ENCODE measurements at regions not wholly inside any gene's neighbourhood (a gene's known extent, or its start where the extent isn't known, plus 50 kb on each side); places are given as distances from the start of the nearest gene placed in this dataset.

DNA sequence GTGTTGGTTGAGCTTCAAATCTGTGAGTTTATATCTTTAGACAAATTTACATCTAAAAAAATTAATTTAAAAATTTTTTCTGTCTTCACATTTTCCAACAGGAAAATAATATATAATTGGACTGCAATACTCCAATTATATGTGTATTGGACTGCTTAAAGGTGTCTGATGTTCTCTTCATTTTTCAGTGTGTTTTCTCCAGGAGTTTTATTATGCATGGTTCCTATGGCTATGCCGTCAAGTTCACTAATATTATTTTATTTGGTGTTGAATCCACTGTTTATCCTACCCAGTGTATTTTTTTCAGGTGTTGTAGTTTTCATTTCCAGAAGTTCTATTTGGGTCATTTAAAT, 62.1 kb upstream of the CTLA4 start:
- Mint-ChIP-seq H3K4me3 (peak overlapping the region in 1 of 3 donors; percentile 49), H3K9me3 (peaks cover 11 to 23% (median 13%) of the 10 kb centered on the region in 3 donors), H3K4me1 (peaks cover 57 to 76% (median 68%) of the 10 kb centered on the region in 3 donors), H3K27ac (peak overlapping the region; percentile 54 to 65), H3K27me3 (no peaks in the 10 kb centered on the region), H3K36me3 (peaks cover 7% of the 10 kb centered on the region)
- WGBS (ENCODE audit: insufficient coverage), result no CpG with 5 or more reads among the region's 1 CpG
- DNase-seq (no peak), ATAC-seq (replicated peaks in 1 of 4) (no peak)
- POLR2A ChIA-PET, result interaction anchor here (0.6 to 1.2 kb wide), 2 partner anchors 38 to 437 kb away, joined by 6 to 21 read pairs; no protein-coding TSS in a partner anchor
- Histone ChIP-seq H3K4me3 (ENCODE audit: control insufficient read depth in 1 of 2, extremely low read depth in 1 of 2, low read length in 1 of 2) (no peak overlapping the region), H3K9me3 (peaks cover 3% of the 10 kb centered on the region), H3K4me1 (ENCODE audit: control insufficient read depth in 1 of 2, extremely low read depth in 1 of 2, insufficient read depth in 2 of 2, low read length in 2 of 2) (peaks cover 27 to 29% of the 10 kb centered on the region in 2 experiments), H3K27me3 (replicated peaks in 1 of 2; ENCODE audit: control insufficient read depth in 2 of 2, extremely low read depth in 1 of 2, insufficient read depth in 2 of 2, low read length in 1 of 2) (no peaks in the 10 kb centered on the region), H3K27ac (ENCODE audit: low read length) (no peak overlapping the region), H3K36me3 (ENCODE audit: control insufficient read depth in 2 of 2, extremely low read depth in 1 of 2, insufficient read depth in 1 of 2, low read length in 1 of 2) (no peaks in the 10 kb centered on the region)
- CTCF ChIA-PET, result interaction anchor here in 1 of 2 donors (2.2 kb wide), 1 partner anchor 10 kb away, joined by 11 read pairs; no protein-coding TSS in a partner anchor

DNA sequence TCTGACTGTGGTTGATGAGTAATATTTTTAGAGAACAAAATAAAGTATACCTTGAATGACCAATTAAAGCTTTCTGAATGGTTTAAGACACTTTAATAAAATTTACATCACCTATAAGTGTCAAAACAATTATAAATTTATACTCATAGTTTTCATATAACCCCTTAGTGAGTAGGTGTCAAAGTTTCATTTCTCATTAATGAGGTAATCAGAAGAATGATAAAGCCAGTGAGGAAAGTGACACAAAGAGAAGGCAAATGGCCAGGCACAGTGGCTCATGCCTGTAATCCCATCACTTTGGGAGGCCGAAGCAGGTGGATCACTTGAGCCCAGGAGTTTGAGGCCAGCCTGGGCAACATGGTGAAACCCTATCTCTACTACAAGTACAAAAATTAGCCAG, 60.8 kb upstream of the CTLA4 start:
- Histone ChIP-seq H3K36me3 (ENCODE audit: control insufficient read depth in 2 of 2, extremely low read depth in 1 of 2, insufficient read depth in 1 of 2, low read length in 1 of 2) (no peaks in the 10 kb centered on the region), H3K9me3 (peaks cover 2% of the 10 kb centered on the region), H3K4me1 (ENCODE audit: control insufficient read depth in 1 of 2, extremely low read depth in 1 of 2, insufficient read depth in 2 of 2, low read length in 2 of 2) (peaks cover 33% of the 10 kb centered on the region in 2 experiments), H3K4me3 (ENCODE audit: control insufficient read depth in 1 of 2, extremely low read depth in 1 of 2, low read length in 1 of 2) (no peak overlapping the region), H3K27me3 (replicated peaks in 1 of 2; ENCODE audit: control insufficient read depth in 2 of 2, extremely low read depth in 1 of 2, insufficient read depth in 2 of 2, low read length in 1 of 2) (no peaks in the 10 kb centered on the region), H3K27ac (ENCODE audit: low read length) (no peak overlapping the region)
- H3K4me3 Mint-ChIP-seq, result no peak overlapping the region
- peak overlapping the region; percentile 2 to 54 for H3K27ac Mint-ChIP-seq
- H3K9me3 Mint-ChIP-seq, result peaks cover 0 to 12% (median 3%) of the 10 kb centered on the region in 3 donors
- no peaks in the 10 kb centered on the region for H3K27me3 Mint-ChIP-seq
- ATAC-seq (replicated peaks in 1 of 4), result no peak
- POLR2A ChIA-PET, result no interaction called here
- no peaks in the 10 kb centered on the region for H3K36me3 Mint-ChIP-seq
- WGBS (ENCODE audit: insufficient coverage), result 100% methylated on average over 1 of the region's 1 CpG
- no peak for DNase-seq
- CTCF ChIA-PET, result interaction anchor here in 1 of 2 donors (1.4 to 2.2 kb wide), 2 partner anchors 8 to 322 kb away, joined by 7 to 11 read pairs; no protein-coding TSS in a partner anchor
- H3K4me1 Mint-ChIP-seq, result peaks cover 65 to 80% (median 77%) of the 10 kb centered on the region in 3 donors

DNA sequence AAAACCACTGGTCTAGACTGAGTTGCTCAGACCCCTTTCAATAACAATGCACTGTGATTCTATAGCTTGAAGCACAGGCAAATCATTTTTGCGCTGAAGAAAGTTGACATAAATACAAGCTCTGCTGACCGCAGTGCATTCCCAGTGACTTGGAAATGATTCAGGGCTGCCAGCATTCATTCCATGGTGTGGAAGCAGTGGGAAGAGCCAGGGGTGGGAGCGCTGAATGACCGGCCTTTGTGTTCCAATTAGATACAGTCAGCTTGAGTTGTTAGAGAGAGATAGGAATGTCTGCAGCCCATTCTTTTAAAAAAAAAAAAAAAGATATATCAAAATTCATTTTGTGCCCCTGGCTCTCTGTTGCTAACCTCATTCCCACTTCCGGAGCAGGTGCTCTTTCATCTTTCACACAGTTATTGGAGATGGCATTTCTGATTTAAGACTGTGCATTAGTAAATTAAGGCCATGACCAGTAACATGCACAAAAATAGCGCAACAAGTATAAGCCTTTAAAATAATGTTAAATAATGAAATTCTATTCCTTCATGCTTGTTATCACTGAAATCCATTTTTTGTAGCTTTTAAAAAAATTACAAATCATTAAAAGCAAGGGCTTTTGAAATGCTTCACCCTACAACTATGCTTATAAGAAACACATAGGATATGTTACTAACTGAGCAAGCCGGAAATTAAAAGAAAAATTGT, 59.4 kb upstream of the CTLA4 start:
- Mint-ChIP-seq H3K4me1 (peaks cover 64 to 82% (median 79%) of the 10 kb centered on the region in 3 donors), H3K36me3 (no peaks in the 10 kb centered on the region), H3K27ac (peak overlapping the region in 1 of 2 donors; percentile 71), H3K9me3 (peaks cover 0 to 12% (median 3%) of the 10 kb centered on the region in 3 donors), H3K4me3 (no peak overlapping the region), H3K27me3 (no peaks in the 10 kb centered on the region)
- Histone ChIP-seq H3K4me3 (ENCODE audit: control insufficient read depth in 1 of 2, extremely low read depth in 1 of 2, low read length in 1 of 2) (no peak overlapping the region), H3K4me1 (ENCODE audit: control insufficient read depth in 1 of 2, extremely low read depth in 1 of 2, insufficient read depth in 2 of 2, low read length in 2 of 2) (peaks cover 35 to 38% of the 10 kb centered on the region in 2 experiments), H3K27ac (ENCODE audit: low read length) (no peak overlapping the region), H3K36me3 (ENCODE audit: control insufficient read depth in 2 of 2, extremely low read depth in 1 of 2, insufficient read depth in 1 of 2, low read length in 1 of 2) (no peaks in the 10 kb centered on the region), H3K27me3 (replicated peaks in 1 of 2; ENCODE audit: control insufficient read depth in 2 of 2, extremely low read depth in 1 of 2, insufficient read depth in 2 of 2, low read length in 1 of 2) (no peaks in the 10 kb centered on the region), H3K9me3 (peaks cover 2% of the 10 kb centered on the region)
- ChIA-PET CTCF (interaction anchor here (0.7 to 1.3 kb wide), 7 partner anchors 11 to 504 kb away, joined by 3 to 4 read pairs (median 3); no protein-coding TSS in a partner anchor), POLR2A (interaction anchor here (0.6 to 0.9 kb wide), 4 partner anchors 94 to 1445 kb away, joined by 3 to 13 read pairs (median 9); no protein-coding TSS in a partner anchor)
- DNase-seq (no peak), ATAC-seq (replicated peaks in 1 of 4) (no peak)
- WGBS (ENCODE audit: insufficient coverage), result 100% methylated on average over 3 of the region's 7 CpGs

DNA sequence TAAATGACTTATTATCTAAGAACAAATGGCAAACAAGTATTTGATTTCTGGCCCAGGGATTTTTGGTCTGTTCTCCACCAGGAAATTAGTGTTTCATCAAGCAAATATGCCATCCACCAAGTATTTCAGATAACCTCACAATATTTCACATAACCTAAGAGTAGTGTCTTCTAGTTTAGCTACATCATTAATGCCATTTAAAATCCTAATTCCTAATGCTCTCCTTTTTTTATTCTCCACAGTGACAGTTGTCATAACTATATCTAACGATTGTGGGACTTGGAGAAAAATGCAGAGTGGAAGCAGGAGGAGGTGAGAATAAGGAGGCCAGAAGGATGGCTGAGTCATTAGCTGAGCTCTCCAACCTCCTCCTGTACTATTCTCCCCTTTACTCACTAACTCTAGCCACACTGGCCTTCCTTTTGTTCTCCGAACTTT, 58.5 kb upstream of the CTLA4 start:
- no peak overlapping the region for H3K27ac ChIP-seq (ENCODE audit: low read length)
- H3K4me3 ChIP-seq (ENCODE audit: control insufficient read depth in 1 of 2, extremely low read depth in 1 of 2, low read length in 1 of 2), result no peak overlapping the region
- peaks cover 29 to 31% of the 10 kb centered on the region in 2 experiments for H3K4me1 ChIP-seq (ENCODE audit: control insufficient read depth in 1 of 2, extremely low read depth in 1 of 2, insufficient read depth in 2 of 2, low read length in 2 of 2)
- ATAC-seq (replicated peaks in 1 of 4), result no peak
- POLR2A ChIA-PET, result no interaction called here
- DNase-seq, result no peak
- Mint-ChIP-seq H3K9me3 (peaks cover 0 to 12% (median 3%) of the 10 kb centered on the region in 3 donors), H3K27me3 (no peaks in the 10 kb centered on the region), H3K36me3 (no peaks in the 10 kb centered on the region), H3K27ac (peak overlapping the region in 1 of 2 donors; percentile 5), H3K4me1 (peaks cover 60 to 82% (median 78%) of the 10 kb centered on the region in 3 donors), H3K4me3 (no peak overlapping the region)
- CTCF ChIA-PET, result interaction anchor here in 1 of 2 donors (1.3 kb wide), 1 partner anchor 327 kb away, joined by 3 read pairs; no protein-coding TSS in a partner anchor
- no peaks in the 10 kb centered on the region for H3K27me3 ChIP-seq (replicated peaks in 1 of 2; ENCODE audit: control insufficient read depth in 2 of 2, extremely low read depth in 1 of 2, insufficient read depth in 2 of 2, low read length in 1 of 2)
- WGBS (ENCODE audit: insufficient coverage), result 100% methylated on average over 1 of the region's 2 CpGs
- no peaks in the 10 kb centered on the region for H3K36me3 ChIP-seq (ENCODE audit: control insufficient read depth in 2 of 2, extremely low read depth in 1 of 2, insufficient read depth in 1 of 2, low read length in 1 of 2)
- peaks cover 2% of the 10 kb centered on the region for H3K9me3 ChIP-seq

DNA sequence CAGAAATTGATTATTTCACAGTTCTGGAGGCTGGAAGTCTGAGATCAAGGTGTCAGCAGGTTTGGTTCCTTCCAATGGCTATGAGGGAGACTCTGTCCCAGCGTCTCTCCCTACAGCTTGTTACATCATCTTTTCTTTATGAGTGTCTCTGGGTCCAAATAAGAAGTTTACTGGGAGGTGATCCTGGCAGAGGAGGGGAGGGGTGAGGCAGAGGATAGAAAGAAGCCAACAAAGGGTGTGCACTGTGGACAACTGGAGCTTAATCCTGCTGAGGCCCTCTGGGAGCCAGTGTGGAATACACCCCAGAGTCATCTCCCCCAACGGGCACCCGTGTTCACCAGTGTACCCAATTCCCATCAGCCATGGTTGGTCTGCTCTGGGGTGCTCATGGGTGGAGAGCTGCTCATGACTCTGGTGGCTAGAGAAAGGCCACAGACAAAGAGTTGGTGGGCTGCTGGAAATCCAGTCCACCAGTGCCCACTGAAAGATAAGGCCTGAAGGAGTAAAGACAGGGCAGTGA, 57.5 kb upstream of the CTLA4 start:
- Mint-ChIP-seq H3K4me3 (no peak overlapping the region), H3K27me3 (no peaks in the 10 kb centered on the region), H3K9me3 (peaks cover 0 to 8% (median 3%) of the 10 kb centered on the region in 3 donors), H3K4me1 (peaks cover 60 to 82% (median 76%) of the 10 kb centered on the region in 3 donors), H3K36me3 (no peaks in the 10 kb centered on the region), H3K27ac (peak overlapping the region; percentile 65 to 85)
- no CpG with 5 or more reads among the region's 3 CpGs for WGBS (ENCODE audit: insufficient coverage)
- Histone ChIP-seq H3K4me3 (ENCODE audit: control insufficient read depth in 1 of 2, extremely low read depth in 1 of 2, low read length in 1 of 2) (no peak overlapping the region), H3K36me3 (ENCODE audit: control insufficient read depth in 2 of 2, extremely low read depth in 1 of 2, insufficient read depth in 1 of 2, low read length in 1 of 2) (no peaks in the 10 kb centered on the region), H3K9me3 (peaks cover 2% of the 10 kb centered on the region), H3K27ac (ENCODE audit: low read length) (no peak overlapping the region), H3K4me1 (ENCODE audit: control insufficient read depth in 1 of 2, extremely low read depth in 1 of 2, insufficient read depth in 2 of 2, low read length in 2 of 2) (peaks cover 25 to 26% of the 10 kb centered on the region in 2 experiments), H3K27me3 (replicated peaks in 1 of 2; ENCODE audit: control insufficient read depth in 2 of 2, extremely low read depth in 1 of 2, insufficient read depth in 2 of 2, low read length in 1 of 2) (no peaks in the 10 kb centered on the region)
- CTCF ChIA-PET, result interaction anchor here (0.5 to 2.0 kb wide), 3 partner anchors 14 to 325 kb away, joined by 3 to 8 read pairs (median 4); no protein-coding TSS in a partner anchor
- DNase-seq (no peak), ATAC-seq (replicated peaks in 1 of 4) (no peak)
- POLR2A ChIA-PET, result interaction anchor here in 1 of 2 donors (0.7 kb wide), 1 partner anchor 51 kb away, joined by 3 read pairs; no protein-coding TSS in a partner anchor

DNA sequence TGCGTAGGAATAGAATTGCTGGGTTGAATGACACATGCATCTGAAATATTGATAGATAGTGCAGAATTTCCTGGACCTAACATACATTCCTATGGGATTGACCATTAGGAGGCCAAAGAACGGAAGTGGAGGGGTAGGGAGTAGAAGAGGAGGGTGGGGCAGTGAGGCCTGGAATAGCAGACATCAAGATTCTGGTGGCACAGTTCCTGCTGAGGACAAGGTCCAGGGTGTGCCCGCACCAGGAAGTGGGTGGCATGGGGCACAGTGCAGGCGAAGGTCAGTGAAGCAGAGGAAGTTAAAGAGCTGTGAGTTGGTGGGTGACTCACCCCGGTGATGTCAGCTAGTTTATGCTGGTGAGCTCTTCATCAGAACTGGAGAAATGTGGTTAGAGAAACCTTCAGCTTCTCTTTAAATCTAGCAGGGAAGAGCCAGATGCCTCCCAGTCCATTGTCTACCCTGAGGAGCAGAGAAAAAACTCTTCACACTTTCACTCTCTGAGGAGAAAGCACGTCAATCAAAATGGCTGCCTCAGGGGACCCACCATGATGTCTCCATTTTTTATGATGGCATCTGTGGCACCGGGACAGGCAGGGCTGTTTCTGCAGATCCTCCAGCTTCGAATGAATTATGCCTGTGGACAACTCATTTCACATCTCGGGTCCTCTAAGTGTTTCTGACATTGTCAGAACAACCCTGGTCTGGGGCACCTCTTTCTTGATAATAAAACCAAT, 55.9 kb upstream of the CTLA4 start:
- CTCF ChIA-PET, result interaction anchor here in 1 of 2 donors (0.5 to 2.0 kb wide), 9 partner anchors 71 to 332 kb away, joined by 3 to 8 read pairs (median 3); partner anchors contain the start of gene RAPH1
- Mint-ChIP-seq H3K4me3 (peak overlapping the region in 2 of 3 donors; percentile 19 to 35), H3K9me3 (no peaks in the 10 kb centered on the region), H3K27me3 (no peaks in the 10 kb centered on the region), H3K4me1 (peaks cover 58 to 74% (median 72%) of the 10 kb centered on the region in 3 donors), H3K27ac (peak overlapping the region; percentile 86 to 91), H3K36me3 (no peaks in the 10 kb centered on the region)
- DNase-seq (peak in 34 of 35 experiments; percentile 11 to 65 (median 34)), ATAC-seq (replicated peaks in 1 of 4) (peak; percentile 67 to 94 (median 84))
- Histone ChIP-seq H3K27me3 (replicated peaks in 1 of 2; ENCODE audit: control insufficient read depth in 2 of 2, extremely low read depth in 1 of 2, insufficient read depth in 2 of 2, low read length in 1 of 2) (no peaks in the 10 kb centered on the region), H3K9me3 (no peaks in the 10 kb centered on the region), H3K27ac (ENCODE audit: low read length) (peak overlapping the region; percentile 53), H3K4me1 (ENCODE audit: control insufficient read depth in 1 of 2, extremely low read depth in 1 of 2, insufficient read depth in 2 of 2, low read length in 2 of 2) (peaks cover 22 to 26% of the 10 kb centered on the region in 2 experiments), H3K4me3 (ENCODE audit: control insufficient read depth in 1 of 2, extremely low read depth in 1 of 2, low read length in 1 of 2) (no peak overlapping the region), H3K36me3 (ENCODE audit: control insufficient read depth in 2 of 2, extremely low read depth in 1 of 2, insufficient read depth in 1 of 2, low read length in 1 of 2) (no peaks in the 10 kb centered on the region)
- POLR2A ChIA-PET, result interaction anchor here in 1 of 2 donors (0.6 to 1.2 kb wide), 2 partner anchors 10 to 79 kb away, joined by 3 read pairs; no protein-coding TSS in a partner anchor
- 14% methylated on average over 6 of the region's 9 CpGs for WGBS (ENCODE audit: insufficient coverage)

All from T-cell (primary cell).